GM11168 (cell line): ENCODE measurements at regions not wholly inside any gene's neighbourhood (a gene's known extent, or its start where the extent isn't known, plus 50 kb on each side); places are given as distances from the start of the nearest gene placed in this dataset.
"Not testable (repeated sequence)": the region's sequence is repeated elsewhere in the genome, so short reads cannot be mapped to it uniquely, and the experiment has no call there.

ENCODE experiments used
- in situ Hi-C: fragments of 300-500 bp; cut with MboI; formaldehyde crosslinking; loops from one replicate; pipeline ENCODE4 v1.12.0; 2022; ENCODE audit warnings: low sequenced_read_pairs; ENCODE audit not compliant: unreplicated experiment

GRCh38 chr5:98209418-98209817, 564.0 kb upstream of the RGMB start:
- in situ Hi-C loops = no loop called here

GRCh38 chr5:98214240-98215051, 559.0 kb upstream of the RGMB start:
- in situ Hi-C loops = no loop called here

GRCh38 chr5:98217138-98217537, 556.3 kb upstream of the RGMB start:
- in situ Hi-C loops = no loop called here

- in situ Hi-C loops = no loop called here
Observed at GRCh38 chr5:98218838-98219237, 554.6 kb upstream of the RGMB start.

GRCh38 chr5:98227489-98227888, 546.0 kb upstream of the RGMB start:
- in situ Hi-C loops = no loop called here

- in situ Hi-C loops = no loop called here
Observed at GRCh38 chr5:98231089-98231488, 542.4 kb upstream of the RGMB start.

GRCh38 chr5:98237794-98238193, 535.7 kb upstream of the RGMB start:
- in situ Hi-C loops = not testable (repeated sequence)

GRCh38 chr5:98243972-98244371, 529.5 kb upstream of the RGMB start:
- in situ Hi-C loops = no loop called here

GRCh38 chr5:98248949-98249348, 524.5 kb upstream of the RGMB start:
- in situ Hi-C loops = no loop called here

GRCh38 chr5:98258939-98259338, 514.5 kb upstream of the RGMB start:
- in situ Hi-C loops = no loop called here

GRCh38 chr5:98259595-98259994, 513.9 kb upstream of the RGMB start:
- in situ Hi-C loops = no loop called here

GRCh38 chr5:98263084-98263483, 510.4 kb upstream of the RGMB start:
- in situ Hi-C loops = no loop called here

GRCh38 chr5:98268162-98268860, 505.2 kb upstream of the RGMB start:
- in situ Hi-C loops = no loop called here

GRCh38 chr5:98275980-98276379, 497.5 kb upstream of the RGMB start:
- in situ Hi-C loops = no loop called here

GRCh38 chr5:98282521-98282920, 490.9 kb upstream of the RGMB start:
- in situ Hi-C loops = no loop called here

- in situ Hi-C loops = no loop called here
Observed at GRCh38 chr5:98292496-98292895, 481.0 kb upstream of the RGMB start.

- in situ Hi-C loops = no loop called here
Observed at GRCh38 chr5:98296426-98296825, 477.0 kb upstream of the RGMB start.

GRCh38 chr5:98299435-98299834, 474.0 kb upstream of the RGMB start:
- in situ Hi-C loops = no loop called here

- in situ Hi-C loops = no loop called here
Observed at GRCh38 chr5:98301547-98301946, 471.9 kb upstream of the RGMB start.

- in situ Hi-C loops = no loop called here
Observed at GRCh38 chr5:98307811-98308210, 465.7 kb upstream of the RGMB start.

- in situ Hi-C loops = no loop called here
Observed at GRCh38 chr5:98308231-98308630, 465.2 kb upstream of the RGMB start.

GRCh38 chr5:98308960-98309359, 464.5 kb upstream of the RGMB start:
- in situ Hi-C loops = no loop called here
